HFF-Myc (cell line): ENCODE measurements at regions not wholly inside any gene's neighbourhood (a gene's known extent, or its start where the extent isn't known, plus 50 kb on each side); places are given as distances from the start of the nearest gene placed in this dataset.

Source experiments
- DNase-seq: peaks from one replicate; pipeline ENCODE4 v3.0.0-alpha.2; 2011; ENCODE audit warnings: low read depth; ENCODE audit errors: extremely low read depth
- H3K4me3 ChIP-seq: replicated peaks from 2 replicates; pipeline ENCODE4 v1.5.1; 2011; ENCODE audit warnings: low read depth, mild to moderate bottlenecking, control low read depth, low read length
- TF ChIP-seq, protein P1 (sequence below): IDR thresholded peaks from 2 replicates; pipeline ENCODE4 v1.5.1; 2012; ENCODE audit warnings: mild to moderate bottlenecking, low read depth, low read length, control low read depth; ENCODE audit errors: missing control alignments

- TF ChIP-seq, protein P1, sequence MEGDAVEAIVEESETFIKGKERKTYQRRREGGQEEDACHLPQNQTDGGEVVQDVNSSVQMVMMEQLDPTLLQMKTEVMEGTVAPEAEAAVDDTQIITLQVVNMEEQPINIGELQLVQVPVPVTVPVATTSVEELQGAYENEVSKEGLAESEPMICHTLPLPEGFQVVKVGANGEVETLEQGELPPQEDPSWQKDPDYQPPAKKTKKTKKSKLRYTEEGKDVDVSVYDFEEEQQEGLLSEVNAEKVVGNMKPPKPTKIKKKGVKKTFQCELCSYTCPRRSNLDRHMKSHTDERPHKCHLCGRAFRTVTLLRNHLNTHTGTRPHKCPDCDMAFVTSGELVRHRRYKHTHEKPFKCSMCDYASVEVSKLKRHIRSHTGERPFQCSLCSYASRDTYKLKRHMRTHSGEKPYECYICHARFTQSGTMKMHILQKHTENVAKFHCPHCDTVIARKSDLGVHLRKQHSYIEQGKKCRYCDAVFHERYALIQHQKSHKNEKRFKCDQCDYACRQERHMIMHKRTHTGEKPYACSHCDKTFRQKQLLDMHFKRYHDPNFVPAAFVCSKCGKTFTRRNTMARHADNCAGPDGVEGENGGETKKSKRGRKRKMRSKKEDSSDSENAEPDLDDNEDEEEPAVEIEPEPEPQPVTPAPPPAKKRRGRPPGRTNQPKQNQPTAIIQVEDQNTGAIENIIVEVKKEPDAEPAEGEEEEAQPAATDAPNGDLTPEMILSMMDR: no peak
- no peak overlapping the region for H3K4me3 ChIP-seq
These were observed 430.4 kb downstream of the IRS2 start for GRCh38 chr13:109355875-109356434.

GRCh38 chr13:109355166-109355565 lies 431.2 kb downstream of the IRS2 start:
- H3K4me3 ChIP-seq: no peak overlapping the region
- DNase-seq: no peak
- TF ChIP-seq, protein P1: no peak

More at GRCh38 chr13:109355875-109356434, 430.4 kb downstream of the IRS2 start:
- no peak for DNase-seq

GRCh38 chr13:109351236-109351635 lies 435.1 kb downstream of the IRS2 start:
- TF ChIP-seq, protein P1: no peak
- no peak overlapping the region for H3K4me3 ChIP-seq
- no peak for DNase-seq

- TF ChIP-seq, protein P1: no peak
- DNase-seq: peak; percentile 15
- H3K4me3 ChIP-seq: no peak overlapping the region
These were observed 437.7 kb downstream of the IRS2 start for GRCh38 chr13:109348519-109349258.

GRCh38 chr13:109346060-109346459 lies 440.3 kb downstream of the IRS2 start:
- TF ChIP-seq, protein P1: no peak
- DNase-seq: no peak
- H3K4me3 ChIP-seq: no peak overlapping the region

- TF ChIP-seq, protein P1: no peak
- DNase-seq: no peak
- no peak overlapping the region for H3K4me3 ChIP-seq
These were observed 440.9 kb downstream of the IRS2 start for GRCh38 chr13:109345433-109345941.
